Non-pigmented ciliary epithelial cell (primary cell): ENCODE measurements at regions not wholly inside any gene's neighbourhood (a gene's known extent, or its start where the extent isn't known, plus 50 kb on each side); places are given as distances from the start of the nearest gene placed in this dataset.

Experiments used
- DNase-seq: peaks from one replicate; pipeline ENCODE4 v3.0.0-alpha.2; 2010; ENCODE audit warnings: low read depth

- DNase-seq, result no peak
These were observed 205.6 kb upstream of the PROK2 start for GRCh38 chr3:71990545-71990944.

- no peak for DNase-seq
These were observed 204.2 kb upstream of the PROK2 start for GRCh38 chr3:71989165-71989564.

- no peak for DNase-seq
These were observed 202.9 kb upstream of the PROK2 start for GRCh38 chr3:71987828-71988227.

GRCh38 chr3:71987089-71987735 lies 202.3 kb upstream of the PROK2 start:
- no peak for DNase-seq

GRCh38 chr3:71986606-71987005 lies 201.7 kb upstream of the PROK2 start:
- DNase-seq, result no peak

- DNase-seq, result no peak
These were observed 200.1 kb upstream of the PROK2 start for GRCh38 chr3:71984843-71985613.

GRCh38 chr3:71983694-71984093 lies 198.7 kb upstream of the PROK2 start:
- DNase-seq, result no peak

- peak; percentile 72 for DNase-seq
These were observed 197.7 kb upstream of the PROK2 start for GRCh38 chr3:71982506-71983258.

GRCh38 chr3:71979175-71979574 lies 194.2 kb upstream of the PROK2 start:
- DNase-seq, result no peak

GRCh38 chr3:71978150-71978721 lies 193.3 kb upstream of the PROK2 start:
- no peak for DNase-seq

GRCh38 chr3:71977525-71977924 lies 192.6 kb upstream of the PROK2 start:
- no peak for DNase-seq

GRCh38 chr3:71975573-71975972 lies 190.6 kb upstream of the PROK2 start:
- no peak for DNase-seq

- DNase-seq, result no peak
These were observed 189.8 kb upstream of the PROK2 start for GRCh38 chr3:71974786-71975185.

GRCh38 chr3:71973274-71974030 lies 188.5 kb upstream of the PROK2 start:
- no peak for DNase-seq

GRCh38 chr3:71972031-71972430 lies 187.1 kb upstream of the PROK2 start:
- DNase-seq, result no peak

- DNase-seq, result no peak
These were observed 183.6 kb upstream of the PROK2 start for GRCh38 chr3:71968544-71968943.

- no peak for DNase-seq
These were observed 181.2 kb upstream of the PROK2 start for GRCh38 chr3:71966185-71966584.

GRCh38 chr3:71964170-71964569 lies 179.2 kb upstream of the PROK2 start:
- DNase-seq, result no peak

- no peak for DNase-seq
These were observed 177.8 kb upstream of the PROK2 start for GRCh38 chr3:71962561-71963240.

- DNase-seq, result no peak
These were observed 176.9 kb upstream of the PROK2 start for GRCh38 chr3:71961891-71962290.

GRCh38 chr3:71961378-71961777 lies 176.4 kb upstream of the PROK2 start:
- no peak for DNase-seq
